Fibroblast of pulmonary artery (primary cell): ENCODE measurements at regions not wholly inside any gene's neighbourhood (a gene's known extent, or its start where the extent isn't known, plus 50 kb on each side); places are given as distances from the start of the nearest gene placed in this dataset.
"Not testable (repeated sequence)": the region's sequence is repeated elsewhere in the genome, so short reads cannot be mapped to it uniquely, and the experiment has no call there.

Source experiments
- DNase-seq: peaks from one replicate; pipeline ENCODE4 v3.0.0-alpha.2; 2010; ENCODE audit warnings: low read depth
- H3K4me3 ChIP-seq: replicated peaks from 2 replicates; pipeline ENCODE4 v1.5.1; 2011; ENCODE audit warnings: low read depth, mild to moderate bottlenecking, control low read depth, low read length, moderate library complexity
- TF ChIP-seq, protein P1 (sequence below): IDR thresholded peaks from 2 replicates; pipeline ENCODE4 v1.5.1; 2011; ENCODE audit warnings: mild to moderate bottlenecking, control low read depth, low read length, inconsistent platforms; ENCODE audit errors: missing control alignments

DNA sequence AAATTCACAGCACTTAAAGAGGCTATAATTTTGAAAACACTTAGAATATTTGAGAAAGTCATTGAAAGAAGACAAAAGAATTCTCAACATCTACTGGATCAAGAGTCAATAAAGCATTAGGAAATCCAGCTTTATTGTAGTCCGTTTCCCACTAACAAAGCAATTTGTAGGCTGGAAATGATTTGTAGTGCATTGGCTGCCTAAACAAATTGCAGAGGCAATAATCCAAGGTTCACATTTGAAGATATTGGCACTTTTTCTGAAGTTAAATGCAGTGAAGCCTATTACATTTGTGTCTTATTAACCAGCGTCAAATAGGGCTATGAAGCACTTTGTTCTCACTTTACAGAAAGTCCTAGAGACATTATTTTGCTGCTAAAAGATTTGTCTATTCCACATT, 848.1 kb upstream of the SLITRK1 start:
- DNase-seq, result no peak
- TF ChIP-seq, protein P1, sequence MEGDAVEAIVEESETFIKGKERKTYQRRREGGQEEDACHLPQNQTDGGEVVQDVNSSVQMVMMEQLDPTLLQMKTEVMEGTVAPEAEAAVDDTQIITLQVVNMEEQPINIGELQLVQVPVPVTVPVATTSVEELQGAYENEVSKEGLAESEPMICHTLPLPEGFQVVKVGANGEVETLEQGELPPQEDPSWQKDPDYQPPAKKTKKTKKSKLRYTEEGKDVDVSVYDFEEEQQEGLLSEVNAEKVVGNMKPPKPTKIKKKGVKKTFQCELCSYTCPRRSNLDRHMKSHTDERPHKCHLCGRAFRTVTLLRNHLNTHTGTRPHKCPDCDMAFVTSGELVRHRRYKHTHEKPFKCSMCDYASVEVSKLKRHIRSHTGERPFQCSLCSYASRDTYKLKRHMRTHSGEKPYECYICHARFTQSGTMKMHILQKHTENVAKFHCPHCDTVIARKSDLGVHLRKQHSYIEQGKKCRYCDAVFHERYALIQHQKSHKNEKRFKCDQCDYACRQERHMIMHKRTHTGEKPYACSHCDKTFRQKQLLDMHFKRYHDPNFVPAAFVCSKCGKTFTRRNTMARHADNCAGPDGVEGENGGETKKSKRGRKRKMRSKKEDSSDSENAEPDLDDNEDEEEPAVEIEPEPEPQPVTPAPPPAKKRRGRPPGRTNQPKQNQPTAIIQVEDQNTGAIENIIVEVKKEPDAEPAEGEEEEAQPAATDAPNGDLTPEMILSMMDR, result no peak
- no peak overlapping the region for H3K4me3 ChIP-seq

DNA sequence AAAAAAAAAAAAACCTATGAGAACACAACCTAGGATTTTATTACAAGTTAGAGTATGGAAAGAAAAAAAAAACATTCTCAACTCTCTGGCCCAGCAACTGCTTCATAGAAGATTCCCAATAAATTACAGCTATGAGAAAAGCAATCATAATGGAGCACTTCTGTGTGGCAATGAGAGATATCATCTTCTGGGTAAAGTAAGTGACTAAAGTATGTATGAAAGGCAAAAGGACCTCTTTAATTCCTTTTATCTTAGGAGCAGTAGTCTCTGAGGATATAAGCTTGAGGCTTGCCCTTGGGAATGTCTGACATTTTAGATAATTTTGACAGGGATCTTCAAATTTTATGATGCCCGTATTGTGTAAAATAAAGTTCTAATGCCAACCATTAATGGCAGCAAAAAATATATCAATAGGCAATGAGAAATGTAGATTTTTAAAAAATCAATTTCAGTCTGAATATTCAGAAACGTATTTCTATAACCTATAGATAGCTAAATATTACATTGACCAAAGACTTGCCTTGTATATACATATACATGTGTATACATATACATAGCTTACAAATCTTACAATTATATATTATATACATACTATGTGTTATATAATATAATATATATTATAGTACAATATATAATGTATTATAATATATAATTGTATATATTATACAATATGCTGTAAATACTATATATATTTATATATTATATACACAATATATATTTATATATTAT, 823.9 kb upstream of the SLITRK1 start:
- DNase-seq, result no peak
- TF ChIP-seq, protein P1, result no peak

DNA sequence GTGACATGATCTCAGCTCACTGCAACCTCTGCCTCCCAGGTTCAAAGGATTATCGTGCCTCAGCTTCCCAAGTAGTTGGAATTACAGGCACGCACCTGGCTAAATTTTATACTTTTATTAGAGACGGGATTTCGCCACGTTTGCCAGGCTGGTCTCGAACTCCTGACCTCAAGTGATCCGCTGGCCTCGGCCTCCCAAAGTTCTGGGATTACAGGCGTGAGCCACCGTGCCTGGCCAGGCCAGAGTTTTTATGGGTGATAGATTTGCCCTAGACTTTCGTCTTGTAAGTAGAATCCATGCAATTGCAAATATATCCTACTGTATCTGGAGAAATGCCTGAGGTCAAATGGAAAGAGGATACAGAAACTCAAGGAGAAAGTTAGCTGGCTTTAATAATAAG, 819.9 kb upstream of the SLITRK1 start:
- no peak overlapping the region for H3K4me3 ChIP-seq
- DNase-seq, result no peak
- TF ChIP-seq, protein P1, result no peak

More for the DNA sequence above, 823.9 kb upstream of the SLITRK1 start:
- H3K4me3 ChIP-seq, result no peak overlapping the region

DNA sequence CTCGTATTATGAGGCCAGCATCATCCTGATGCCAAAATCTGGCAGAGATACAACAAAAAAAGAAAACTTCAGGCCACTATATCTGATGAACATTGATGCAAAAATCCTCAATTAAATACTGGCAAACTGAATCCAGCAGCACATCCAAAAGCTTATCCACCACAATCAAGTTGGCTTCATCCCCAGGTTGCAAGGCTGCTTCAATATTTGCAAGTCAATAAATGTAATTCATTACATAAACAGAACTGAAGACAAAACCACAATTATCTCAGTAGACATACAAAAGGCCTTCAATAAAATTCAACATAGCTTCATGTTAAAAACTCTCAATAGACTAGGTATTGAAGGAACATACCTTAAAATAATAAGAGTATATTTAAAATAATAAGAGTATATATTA, 815.3 kb upstream of the SLITRK1 start:
- H3K4me3 ChIP-seq, DNase-seq: not testable (repeated sequence)

DNA sequence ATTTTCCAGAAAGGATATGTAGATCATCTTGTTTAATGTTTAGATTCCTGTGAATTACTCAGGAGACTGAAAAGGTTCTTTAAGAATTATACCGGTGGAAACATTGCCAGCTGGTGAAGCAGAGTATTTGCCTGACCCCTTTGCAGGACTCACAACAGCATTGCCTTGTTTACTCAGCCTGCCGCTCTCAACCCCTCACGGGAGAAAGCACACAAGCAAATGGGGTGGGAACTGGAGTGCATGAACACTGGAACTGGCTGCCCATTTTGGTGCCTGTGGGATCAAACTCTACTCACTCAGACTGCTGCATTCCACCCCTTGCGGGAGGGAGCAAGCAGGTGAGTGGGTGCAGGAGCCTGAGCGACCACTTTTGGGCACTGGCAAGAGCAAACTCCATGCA, 804.7 kb upstream of the SLITRK1 start:
- no peak overlapping the region for H3K4me3 ChIP-seq
- TF ChIP-seq, protein P1, result no peak
- DNase-seq, result no peak

DNA sequence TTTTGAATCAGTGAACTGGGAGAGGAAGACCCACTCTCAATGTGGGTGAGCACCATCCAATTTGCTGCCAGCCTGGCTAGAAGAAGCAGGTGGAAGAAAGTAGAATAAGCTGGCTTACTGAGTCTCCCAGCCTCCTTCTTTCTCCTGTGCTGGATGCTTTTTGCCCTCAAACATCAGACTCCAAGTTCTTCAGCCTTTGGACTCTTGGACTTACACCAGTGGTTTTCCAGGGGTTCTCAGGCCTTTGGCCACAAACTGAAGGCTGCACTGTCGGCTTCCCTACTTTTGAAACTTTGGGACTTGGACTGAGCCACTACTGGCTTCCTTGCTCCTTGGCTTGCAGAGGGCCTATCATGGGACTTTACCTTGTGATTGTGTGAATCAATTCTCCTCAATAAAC, 804.2 kb upstream of the SLITRK1 start:
- H3K4me3 ChIP-seq, result no peak overlapping the region
- TF ChIP-seq, protein P1, result no peak
- DNase-seq, result no peak

DNA sequence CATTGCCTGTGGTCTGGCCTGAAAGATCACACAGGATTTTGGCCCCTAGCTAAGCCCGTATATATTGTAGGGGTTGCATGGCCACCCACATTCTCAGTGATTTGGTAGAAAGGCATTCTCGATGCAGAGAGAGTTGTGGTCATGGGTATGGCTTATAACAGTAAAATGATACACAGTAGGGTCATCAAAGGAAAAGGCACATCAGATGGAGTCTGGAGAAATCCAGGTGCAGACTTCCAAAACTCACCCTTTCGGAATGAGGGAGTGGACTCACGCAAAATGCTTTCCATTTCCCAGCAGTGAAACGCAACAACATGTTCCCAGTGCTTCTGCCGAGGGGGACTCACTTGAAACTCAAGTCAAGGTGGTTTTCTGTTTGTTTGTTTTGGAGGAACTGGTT, 802.5 kb upstream of the SLITRK1 start:
- DNase-seq, result no peak
- no peak overlapping the region for H3K4me3 ChIP-seq
- TF ChIP-seq, protein P1, result no peak
